ENCODE measurements at regions not wholly inside any gene's neighbourhood (a gene's known extent, or its start where the extent isn't known, plus 50 kb on each side); places are given as distances from the start of the nearest gene placed in this dataset.

DNA sequence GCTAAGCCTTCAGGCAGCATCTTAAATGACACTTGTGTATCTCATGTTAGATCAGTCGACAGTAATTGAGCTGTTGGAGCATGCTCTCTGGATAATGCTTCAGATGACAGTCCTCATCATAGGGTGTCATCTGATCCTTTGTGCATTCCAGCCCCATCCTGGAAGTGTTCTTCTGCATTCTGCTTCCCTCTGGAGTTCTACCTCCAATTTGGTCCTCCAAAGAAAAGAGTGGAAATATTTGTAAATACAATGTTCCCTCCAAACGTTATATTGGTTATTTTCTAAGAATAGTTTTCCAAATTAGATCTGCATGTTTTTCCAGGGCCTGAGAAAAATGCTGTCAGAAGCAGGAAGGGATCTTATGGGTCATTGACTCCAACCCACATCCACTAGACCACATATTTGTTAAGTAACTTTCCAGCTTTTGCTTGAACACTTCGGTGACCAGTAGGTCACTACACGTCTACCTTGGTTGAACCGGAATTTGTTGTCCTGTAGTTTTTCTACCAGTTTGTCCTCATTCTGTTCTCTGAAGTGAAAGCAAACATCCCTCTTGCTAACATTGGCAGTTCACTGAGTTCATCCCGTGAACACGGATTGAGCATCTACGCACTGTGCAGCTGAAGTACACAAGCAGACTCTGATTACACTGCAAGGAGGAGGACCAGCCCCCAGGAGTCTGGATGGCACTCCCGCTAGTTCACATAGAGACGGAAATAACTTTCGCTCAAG is 136.0 kb downstream of the TLR5 start (continued):
- TF ChIP-seq HDAC6 (IDR thresholded peaks at IDR 0.05; ENCODE audit: low read depth, low read length) (no peak), TEAD4 (IDR thresholded peaks at IDR 0.05; ENCODE audit: low read depth, low read length) (no peak)
